Right lobe of liver (tissue), 6 donors: ENCODE measurements at regions not wholly inside any gene's neighbourhood (a gene's known extent, or its start where the extent isn't known, plus 50 kb on each side); places are given as distances from the start of the nearest gene placed in this dataset.
A peak's percentile ranks its signal among the peaks of the same experiment; 100 is the strongest.

Experiments
- ATAC-seq, 4 donors: fragments of 200-7000 bp; cut with Tn5 transposase; one replicate each; pipeline ENCODE4 v1.9.1; 2020; ENCODE audit warnings: mild to moderate bottlenecking in 4 of 4, moderate library complexity in 4 of 4
- DNase-seq, 3 donors: peaks; one replicate each; pipeline ENCODE4 v3.0.0-alpha.2; 2020
- H3K27ac ChIP-seq, 3 donors: fragments of 200-600 bp; one replicate each; pipeline ENCODE4 v1.8.0; 2022
- H3K27me3 ChIP-seq, 2 donors: fragments of 200-600 bp; one replicate each; pipeline ENCODE4 v1.8.0; 2022
- H3K36me3 ChIP-seq, 4 donors: fragments of 200-600 bp; sonication (generic) in 1 of 4; one replicate each; pipeline versions ENCODE4 v1.5.1 to v1.8.0; 2017 to 2022; ENCODE audit warnings: control low read depth in 1 of 4
- H3K4me1 ChIP-seq, 4 donors: fragments of 200-600 bp; sonication (generic) in 1 of 4; one replicate each; pipeline versions ENCODE4 v1.5.1 to v1.8.0; 2017 to 2022; ENCODE audit warnings: control low read depth in 1 of 4
- H3K4me3 ChIP-seq, 3 donors: fragments of 200-600 bp; one replicate each; pipeline ENCODE4 v1.8.0; 2022
- H3K9me3 ChIP-seq, 4 donors: fragments of 200-600 bp; sonication (generic) in 1 of 4; one replicate each; pipeline versions ENCODE4 v1.5.1 to v1.8.0; 2017 to 2022; ENCODE audit warnings: control low read depth in 1 of 4
- CTCF ChIP-seq, 4 donors: fragments of 200-600 bp in 3 of 4; fragments of 450-650 bp in 1 of 4; IDR thresholded peaks; one replicate each; pipeline versions ENCODE4 v1.5.1 to v1.8.0; 2016 to 2022; ENCODE audit warnings: antibody characterized with exemption in 4 of 4, mild to moderate bottlenecking in 2 of 4
- POLR2A ChIP-seq: fragments of 450-650 bp; IDR thresholded peaks from one replicate; pipeline ENCODE4 v1.6.1; 2017; ENCODE audit warnings: antibody characterized with exemption, mild to moderate bottlenecking
- WGBS: methylation state at CpG from one replicate; pipeline ENCODE4 v1.1.6; 2018; ENCODE audit warnings: low coverage, low lambda C conversion rate; ENCODE audit not compliant: insufficient coverage; ENCODE audit errors: missing lambda C conversion rate; 5-methylcytosine and 5-hydroxymethylcytosine counted together
- intact Hi-C, 2 donors: fragments of 100-400 bp; cut with DNase I; formaldehyde crosslinking; loops; one replicate each; pipeline versions ENCODE4 v1.11.2 to v1.14.1; 2022
- donor health status: DM: no; HTN: yes; CAD: no.
- donor health status: DM: no; HTN: no; CAD: no.
- donor health status: DM: no; HTN: no; CAD: no.
- donor health status: DM: no; HTN: yes; CAD: no.
- donor health status: DM: no; HTN: yes; CAD: no.

GRCh38 chr14:65153101-65153500 lies 50.8 kb upstream of the MAX start:
- intact Hi-C loops = no loop called here
- no peaks in the 10 kb centered on the region for H3K4me1 ChIP-seq
- H3K9me3 ChIP-seq = no peaks in the 10 kb centered on the region
- ATAC-seq = no peak
- 64% methylated on average over 11 of the region's 11 CpGs for WGBS
- DNase-seq = no peak
- H3K4me3 ChIP-seq = no peak overlapping the region
- no peaks in the 10 kb centered on the region for H3K27me3 ChIP-seq
- no peak overlapping the region for H3K27ac ChIP-seq
- H3K36me3 ChIP-seq = no peaks in the 10 kb centered on the region
- TF ChIP-seq CTCF (IDR thresholded peaks at IDR 0.05) = no peak
- no peak for TF ChIP-seq POLR2A

- WGBS = 16% methylated on average over 6 of the region's 15 CpGs
- no peaks in the 10 kb centered on the region for H3K9me3 ChIP-seq
- TF ChIP-seq CTCF (IDR thresholded peaks at IDR 0.05) (no peak), POLR2A (no peak)
- H3K4me3 ChIP-seq = no peak overlapping the region
- no peaks in the 10 kb centered on the region for H3K4me1 ChIP-seq
- DNase-seq (peak in 1 of 3 donors; percentile 47), ATAC-seq (peak; percentile 67 to 78 (median 74))
- H3K27ac ChIP-seq = peak overlapping the region in 1 of 3 donors; percentile 13
- H3K36me3 ChIP-seq = no peaks in the 10 kb centered on the region
- intact Hi-C loops = no loop called here
- H3K27me3 ChIP-seq = no peaks in the 10 kb centered on the region
These were observed 54.5 kb upstream of the MAX start for GRCh38 chr14:65156568-65157366.

- no peak overlapping the region for H3K27ac ChIP-seq
- intact Hi-C loops = loop anchor here (10.0 kb wide), 1 partner anchor 665 kb away; no protein-coding TSS in a partner anchor
- 65% methylated on average over 4 of the region's 4 CpGs for WGBS
- no peaks in the 10 kb centered on the region for H3K9me3 ChIP-seq
- no peaks in the 10 kb centered on the region for H3K27me3 ChIP-seq
- ATAC-seq (no peak), DNase-seq (no peak)
- no peaks in the 10 kb centered on the region for H3K4me1 ChIP-seq
- no peak overlapping the region for H3K4me3 ChIP-seq
- no peaks in the 10 kb centered on the region for H3K36me3 ChIP-seq
- no peak for TF ChIP-seq CTCF (IDR thresholded peaks at IDR 0.05)
- TF ChIP-seq POLR2A = no peak
These were observed 57.2 kb upstream of the MAX start for GRCh38 chr14:65159281-65160062.

- ATAC-seq (no peak), DNase-seq (no peak)
- Histone ChIP-seq H3K36me3 (no peaks in the 10 kb centered on the region), H3K4me1 (no peaks in the 10 kb centered on the region), H3K4me3 (no peak overlapping the region), H3K27me3 (no peaks in the 10 kb centered on the region), H3K27ac (no peak overlapping the region), H3K9me3 (no peaks in the 10 kb centered on the region)
- TF ChIP-seq POLR2A (no peak), CTCF (IDR thresholded peaks at IDR 0.05) (no peak)
- 40% methylated on average over 1 of the region's 2 CpGs for WGBS
- intact Hi-C loops = loop anchor here (10.0 kb wide), 1 partner anchor 665 kb away; no protein-coding TSS in a partner anchor
These were observed 57.8 kb upstream of the MAX start for GRCh38 chr14:65160091-65160490.
